IMR-90 (cell line): ENCODE measurements at regions not wholly inside any gene's neighbourhood (a gene's known extent, or its start where the extent isn't known, plus 50 kb on each side); places are given as distances from the start of the nearest gene placed in this dataset.

Source experiments
- ATAC-seq: fragments of 200-7000 bp; cut with Tn5 transposase; 2 replicates; pipeline ENCODE4 v1.9.1; 2020; ENCODE audit warnings: low read depth, mild to moderate bottlenecking, moderate library complexity
- BruUV-seq: library from RNA; stranded (reverse); fragments of 400-500 nt; replicated peaks from 2 replicates; lab custom pipeline; 2021; lab: Mats Ljungman, UMichigan
- CTCF ChIA-PET: fragments of 300-600 bp; formaldehyde crosslinking; extraction: SDS; loops from one replicate; lab custom pipeline; 2021; ENCODE audit warnings: antibody characterized with exemption; lab: Yijun Ruan, JAX
- POLR2A ChIA-PET: fragments of 300-600 bp; sonication (Branson Sonifier 250); formaldehyde crosslinking; loops from one replicate; lab custom pipeline; 2022; ENCODE audit warnings: antibody characterized with exemption; ENCODE audit not compliant: unreplicated experiment; lab: Charles Lee
- DNase-seq: peaks from one replicate; pipeline ENCODE4 v3.0.0; 2013
- H2AFZ ChIP-seq: replicated peaks from 2 replicates; pipeline ENCODE3; 2013; ENCODE audit warnings: low read length, mild to moderate bottlenecking; ENCODE audit not compliant: poor library complexity
- H2AK5ac ChIP-seq: 2 replicates; pipeline ENCODE4 v1.6.1; 2013; ENCODE audit warnings: low read depth, low read length, inconsistent platforms
- H2AK9ac ChIP-seq: replicated peaks from 2 replicates; pipeline ENCODE3; 2013; ENCODE audit warnings: mild to moderate bottlenecking, low read depth, low read length, moderate library complexity; ENCODE audit not compliant: poor library complexity
- H2BK120ac ChIP-seq: 2 replicates; pipeline ENCODE4 v1.6.1; 2013; ENCODE audit warnings: low read depth, low read length, inconsistent platforms
- H2BK15ac ChIP-seq: 3 replicates; pipeline ENCODE4 v1.6.1; 2013; ENCODE audit warnings: low read depth, low read length, inconsistent platforms
- H2BK20ac ChIP-seq: 2 replicates; pipeline ENCODE4 v1.6.1; 2013; ENCODE audit warnings: low read depth, mild to moderate bottlenecking, inconsistent platforms, low read length, moderate library complexity
- H2BK5ac ChIP-seq: 2 replicates; pipeline ENCODE4 v1.6.1; 2013; ENCODE audit warnings: mild to moderate bottlenecking, low read depth, low read length, inconsistent platforms; ENCODE audit not compliant: poor library complexity, severe bottlenecking
- H3K14ac ChIP-seq: replicated peaks from 2 replicates; pipeline ENCODE4 v1.6.1; 2013; ENCODE audit warnings: low read depth, low read length, inconsistent platforms
- H3K18ac ChIP-seq: 2 replicates; pipeline ENCODE4 v1.6.1; 2013; ENCODE audit warnings: low read depth, low read length, control low read depth
- H3K23ac ChIP-seq: 2 replicates; pipeline ENCODE4 v1.6.1; 2013; ENCODE audit warnings: low read depth, low read length, inconsistent platforms
- H3K27ac ChIP-seq: 2 replicates; pipeline ENCODE4 v1.5.1; 2013; ENCODE audit warnings: mild to moderate bottlenecking, control low read depth, low read length; ENCODE audit not compliant: insufficient read depth
- H3K27me3 ChIP-seq: 2 replicates; pipeline ENCODE4 v1.6.1; 2013; ENCODE audit warnings: low read length; ENCODE audit not compliant: control insufficient read depth, insufficient read depth
- H3K36me3 ChIP-seq: 2 replicates; pipeline ENCODE4 v1.6.1; 2013; ENCODE audit warnings: low read length, mixed read lengths; ENCODE audit not compliant: control insufficient read depth, insufficient read depth
- H3K4ac ChIP-seq: 2 replicates; pipeline ENCODE4 v1.6.1; 2013; ENCODE audit warnings: low read depth, low read length, inconsistent platforms
- H3K4me1 ChIP-seq: 2 replicates; pipeline ENCODE4 v1.6.1; 2013; ENCODE audit warnings: low read length, mixed read lengths; ENCODE audit not compliant: control insufficient read depth, insufficient read depth
- H3K4me2 ChIP-seq: 2 replicates; pipeline ENCODE4 v1.6.1; 2013; ENCODE audit warnings: low read depth, mild to moderate bottlenecking, control low read depth, low read length, moderate library complexity
- H3K4me3 ChIP-seq: 2 replicates; pipeline ENCODE4 v1.5.1; 2013; ENCODE audit warnings: low read depth, mild to moderate bottlenecking, control low read depth, low read length, moderate library complexity; ENCODE audit not compliant: insufficient read depth
- H3K56ac ChIP-seq: 2 replicates; pipeline ENCODE4 v1.6.1; 2013; ENCODE audit warnings: low read length, inconsistent platforms; ENCODE audit not compliant: insufficient read depth; ENCODE audit errors: extremely low read depth
- H3K79me1 ChIP-seq, 2 experiments: 2 replicates each; pipeline ENCODE4 v1.6.1; 2013; ENCODE audit warnings: low read length in 2 of 2, inconsistent platforms in 1 of 2, low read depth in 1 of 2
- H3K9ac ChIP-seq: 2 replicates; pipeline ENCODE4 v1.6.1; 2013; ENCODE audit warnings: low read depth, low read length, control low read depth
- H3K9me1 ChIP-seq: 2 replicates; pipeline ENCODE4 v1.6.1; 2013; ENCODE audit warnings: low read length, inconsistent platforms; ENCODE audit not compliant: insufficient read depth
- H3K9me3 ChIP-seq: 2 replicates; pipeline ENCODE4 v1.6.1; 2013; ENCODE audit warnings: low read length; ENCODE audit not compliant: control insufficient read depth, insufficient read depth
- H4K20me1 ChIP-seq: 2 replicates; pipeline ENCODE4 v1.6.1; 2013; ENCODE audit warnings: low read length, inconsistent platforms; ENCODE audit not compliant: insufficient read depth
- H4K5ac ChIP-seq: 2 replicates; pipeline ENCODE4 v1.6.1; 2013; ENCODE audit warnings: mild to moderate bottlenecking, low read depth, low read length, control low read depth
- H4K8ac ChIP-seq, 2 experiments: 2 replicates each; pipeline ENCODE4 v1.6.1; 2013; ENCODE audit warnings: low read depth in 2 of 2, low read length in 2 of 2, control low read depth in 1 of 2, inconsistent platforms in 1 of 2
- H4K91ac ChIP-seq: 2 replicates; pipeline ENCODE4 v1.6.1; 2013; ENCODE audit warnings: low read depth, low read length, inconsistent platforms; ENCODE audit not compliant: insufficient read depth
- BHLHE40 ChIP-seq: fragments of 150-350 bp; IDR thresholded peaks from 2 replicates; pipeline ENCODE4 v1.6.1; 2016; ENCODE audit warnings: mild to moderate bottlenecking, low read depth, low read length
- CTCF ChIP-seq: conservative IDR thresholded peaks from 2 replicates; pipeline ENCODE4 v1.5.1; 2012; ENCODE audit warnings: mild to moderate bottlenecking, low read depth, low read length, improper control_type of control experiment
- POLR2A ChIP-seq: IDR thresholded peaks from 2 replicates; pipeline ENCODE4 v1.6.1; 2012; ENCODE audit warnings: mild to moderate bottlenecking, low read depth, low read length
- WGBS, 2 experiments: methylation state at CpG; one replicate each; pipeline versions ENCODE4 v1.1.5 to v1.1.7; 2013; ENCODE audit warnings: missing lambda C conversion rate in 2 of 2; ENCODE audit not compliant: insufficient read length in 1 of 2; ENCODE audit errors: extremely low coverage in 2 of 2; 5-methylcytosine and 5-hydroxymethylcytosine counted together
- dilution Hi-C: fragments of 300-500 bp; cut with HindIII; formaldehyde crosslinking; loops from one replicate; pipeline ENCODE4 v1.14.3; 2018; ENCODE audit warnings: low sequenced_read_pairs; ENCODE audit not compliant: unreplicated experiment
- in situ Hi-C: fragments of 300-500 bp; cut with MboI; formaldehyde crosslinking; loops from 3 replicates; pipeline ENCODE4 v1.14.3; 2019; ENCODE audit warnings: low sequenced_read_pairs, inconsistent platforms, mixed read lengths
- intact Hi-C: fragments of 100-400 bp; cut with micrococcal nuclease; formaldehyde crosslinking; loops from 2 replicates; pipeline ENCODE4 v1.10.0; 2022

GRCh38 chr21:43270800-43271301 lies 102.0 kb downstream of the CRYAA start:
- Histone ChIP-seq H3K4ac (no peak overlapping the region), H3K4me1 (no peaks in the 10 kb centered on the region), H4K8ac (no peak overlapping the region), H3K79me1 (no peaks in the 10 kb centered on the region), H2BK20ac (no peak overlapping the region), H3K4me3 (no peak overlapping the region), H4K91ac (no peak overlapping the region), H2BK15ac (no peak overlapping the region), H2AFZ (no peak overlapping the region), H3K14ac (no peak overlapping the region), H3K9me1 (no peaks in the 10 kb centered on the region; the same call in 1 of the 2 replicates), H3K27me3 (peaks cover 59% of the 10 kb centered on the region), H2AK9ac (no peak overlapping the region), H3K27ac (no peak overlapping the region), H3K9me3 (no peaks in the 10 kb centered on the region), H4K5ac (no peak overlapping the region), H3K18ac (no peak overlapping the region), H3K56ac (no peak overlapping the region), H3K36me3 (no peaks in the 10 kb centered on the region), H3K4me2 (no peak overlapping the region), H2AK5ac (no peak overlapping the region), H3K23ac (no peak overlapping the region), H2BK120ac (no peak overlapping the region), H2BK5ac (no peak overlapping the region), H3K9ac (no peak overlapping the region), H4K20me1 (no peaks in the 10 kb centered on the region)
- no peak for DNase-seq
- ChIA-PET CTCF (no interaction called here), POLR2A (no interaction called here)
- in situ Hi-C loops (no loop called here), dilution Hi-C loops (no loop called here), intact Hi-C loops (no loop called here)
- ATAC-seq: no peak
- no peak for TF ChIP-seq CTCF
- TF ChIP-seq POLR2A: no peak
- no peak for TF ChIP-seq BHLHE40
- 53% methylated on average over 3 of the region's 20 CpGs; no CpG with 5 or more reads in 1 of the 2 experiments for WGBS, 2 experiments
- BruUV-seq: no TSS peak
